ENCODE measurements at regions not wholly inside any gene's neighbourhood (a gene's known extent, or its start where the extent isn't known, plus 50 kb on each side); places are given as distances from the start of the nearest gene placed in this dataset.

GRCh38 chr5:142508591-142508990, 177.3 kb downstream of the FGF1 start:
- TF ChIP-seq PATZ1 (CRISPR knock-in tag; IDR thresholded peaks at IDR 0.05; ENCODE audit: borderline replicate concordance) = no peak
- TF ChIP-seq TOX (CRISPR knock-in tag; IDR thresholded peaks at IDR 0.05; ENCODE audit: borderline replicate concordance) = no peak
- no peak for TF ChIP-seq RARB (CRISPR knock-in tag; IDR thresholded peaks at IDR 0.05)
- no peak for TF ChIP-seq TCF4 (CRISPR knock-in tag; IDR thresholded peaks at IDR 0.05; ENCODE audit: borderline replicate concordance)
- no peak for TF ChIP-seq BACH2 (CRISPR knock-in tag; IDR thresholded peaks at IDR 0.05; ENCODE audit: borderline replicate concordance)
- ATAC-seq = no peak

GRCh38 chr5:142507531-142508372, 178.1 kb downstream of the FGF1 start:
- ATAC-seq = no peak

More at GRCh38 chr5:142507531-142508372, 178.1 kb downstream of the FGF1 start:
- TF ChIP-seq TOX (CRISPR knock-in tag; IDR thresholded peaks at IDR 0.05; ENCODE audit: borderline replicate concordance) = no peak
- no peak for TF ChIP-seq PATZ1 (CRISPR knock-in tag; IDR thresholded peaks at IDR 0.05; ENCODE audit: borderline replicate concordance)
- no peak for TF ChIP-seq ZFP30 (CRISPR knock-in tag; IDR thresholded peaks at IDR 0.05)
- TF ChIP-seq RARB (CRISPR knock-in tag; IDR thresholded peaks at IDR 0.05) = no peak
- TF ChIP-seq, protein P1, sequence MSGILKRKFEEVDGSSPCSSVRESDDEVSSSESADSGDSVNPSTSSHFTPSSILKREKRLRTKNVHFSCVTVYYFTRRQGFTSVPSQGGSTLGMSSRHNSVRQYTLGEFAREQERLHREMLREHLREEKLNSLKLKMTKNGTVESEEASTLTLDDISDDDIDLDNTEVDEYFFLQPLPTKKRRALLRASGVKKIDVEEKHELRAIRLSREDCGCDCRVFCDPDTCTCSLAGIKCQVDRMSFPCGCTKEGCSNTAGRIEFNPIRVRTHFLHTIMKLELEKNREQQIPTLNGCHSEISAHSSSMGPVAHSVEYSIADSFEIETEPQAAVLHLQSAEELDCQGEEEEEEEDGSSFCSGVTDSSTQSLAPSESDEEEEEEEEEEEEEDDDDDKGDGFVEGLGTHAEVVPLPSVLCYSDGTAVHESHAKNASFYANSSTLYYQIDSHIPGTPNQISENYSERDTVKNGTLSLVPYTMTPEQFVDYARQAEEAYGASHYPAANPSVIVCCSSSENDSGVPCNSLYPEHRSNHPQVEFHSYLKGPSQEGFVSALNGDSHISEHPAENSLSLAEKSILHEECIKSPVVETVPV (CRISPR knock-in tag; IDR thresholded peaks at IDR 0.05) = no peak
- TF ChIP-seq, protein P2, sequence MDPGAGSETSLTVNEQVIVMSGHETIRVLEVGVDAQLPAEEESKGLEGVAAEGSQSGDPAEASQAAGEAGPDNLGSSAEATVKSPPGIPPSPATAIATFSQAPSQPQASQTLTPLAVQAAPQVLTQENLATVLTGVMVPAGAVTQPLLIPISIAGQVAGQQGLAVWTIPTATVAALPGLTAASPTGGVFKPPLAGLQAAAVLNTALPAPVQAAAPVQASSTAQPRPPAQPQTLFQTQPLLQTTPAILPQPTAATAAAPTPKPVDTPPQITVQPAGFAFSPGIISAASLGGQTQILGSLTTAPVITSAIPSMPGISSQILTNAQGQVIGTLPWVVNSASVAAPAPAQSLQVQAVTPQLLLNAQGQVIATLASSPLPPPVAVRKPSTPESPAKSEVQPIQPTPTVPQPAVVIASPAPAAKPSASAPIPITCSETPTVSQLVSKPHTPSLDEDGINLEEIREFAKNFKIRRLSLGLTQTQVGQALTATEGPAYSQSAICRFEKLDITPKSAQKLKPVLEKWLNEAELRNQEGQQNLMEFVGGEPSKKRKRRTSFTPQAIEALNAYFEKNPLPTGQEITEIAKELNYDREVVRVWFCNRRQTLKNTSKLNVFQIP (CRISPR knock-in tag; IDR thresholded peaks at IDR 0.05; ENCODE audit: borderline replicate concordance, low read depth) = no peak
- no peak for TF ChIP-seq PPARA (CRISPR knock-in tag; IDR thresholded peaks at IDR 0.05; ENCODE audit: borderline replicate concordance)
- no peak for TF ChIP-seq CREB5 (CRISPR knock-in tag; IDR thresholded peaks at IDR 0.05; ENCODE audit: low read depth)
- no peak for TF ChIP-seq GLIS3 (CRISPR knock-in tag; IDR thresholded peaks at IDR 0.05)
- no peak for TF ChIP-seq TCF4 (CRISPR knock-in tag; IDR thresholded peaks at IDR 0.05; ENCODE audit: borderline replicate concordance)
- TF ChIP-seq, protein P3, sequence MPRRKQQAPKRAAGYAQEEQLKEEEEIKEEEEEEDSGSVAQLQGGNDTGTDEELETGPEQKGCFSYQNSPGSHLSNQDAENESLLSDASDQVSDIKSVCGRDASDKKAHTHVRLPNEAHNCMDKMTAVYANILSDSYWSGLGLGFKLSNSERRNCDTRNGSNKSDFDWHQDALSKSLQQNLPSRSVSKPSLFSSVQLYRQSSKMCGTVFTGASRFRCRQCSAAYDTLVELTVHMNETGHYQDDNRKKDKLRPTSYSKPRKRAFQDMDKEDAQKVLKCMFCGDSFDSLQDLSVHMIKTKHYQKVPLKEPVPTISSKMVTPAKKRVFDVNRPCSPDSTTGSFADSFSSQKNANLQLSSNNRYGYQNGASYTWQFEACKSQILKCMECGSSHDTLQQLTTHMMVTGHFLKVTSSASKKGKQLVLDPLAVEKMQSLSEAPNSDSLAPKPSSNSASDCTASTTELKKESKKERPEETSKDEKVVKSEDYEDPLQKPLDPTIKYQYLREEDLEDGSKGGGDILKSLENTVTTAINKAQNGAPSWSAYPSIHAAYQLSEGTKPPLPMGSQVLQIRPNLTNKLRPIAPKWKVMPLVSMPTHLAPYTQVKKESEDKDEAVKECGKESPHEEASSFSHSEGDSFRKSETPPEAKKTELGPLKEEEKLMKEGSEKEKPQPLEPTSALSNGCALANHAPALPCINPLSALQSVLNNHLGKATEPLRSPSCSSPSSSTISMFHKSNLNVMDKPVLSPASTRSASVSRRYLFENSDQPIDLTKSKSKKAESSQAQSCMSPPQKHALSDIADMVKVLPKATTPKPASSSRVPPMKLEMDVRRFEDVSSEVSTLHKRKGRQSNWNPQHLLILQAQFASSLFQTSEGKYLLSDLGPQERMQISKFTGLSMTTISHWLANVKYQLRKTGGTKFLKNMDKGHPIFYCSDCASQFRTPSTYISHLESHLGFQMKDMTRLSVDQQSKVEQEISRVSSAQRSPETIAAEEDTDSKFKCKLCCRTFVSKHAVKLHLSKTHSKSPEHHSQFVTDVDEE (CRISPR knock-in tag; IDR thresholded peaks at IDR 0.05) = no peak
- TF ChIP-seq ZNF565 (CRISPR knock-in tag; conservative IDR thresholded peaks at IDR 0.05; ENCODE audit: low read depth) = no peak
- TF ChIP-seq ISL1 (CRISPR knock-in tag; IDR thresholded peaks at IDR 0.05) = no peak
- TF ChIP-seq ZNF8 (CRISPR knock-in tag; IDR thresholded peaks at IDR 0.05) = no peak
- no peak for TF ChIP-seq ARNTL (CRISPR knock-in tag; IDR thresholded peaks at IDR 0.05; ENCODE audit: borderline replicate concordance, low read depth)
- no peak for TF ChIP-seq ESRRG (CRISPR knock-in tag; IDR thresholded peaks at IDR 0.05)

All from SK-N-SH treated with all-trans-retinoic acid at 6 μM for 48 hours (cell line).